Endothelial cell of umbilical vein (primary cell): ENCODE measurements at regions not wholly inside any gene's neighbourhood (a gene's known extent, or its start where the extent isn't known, plus 50 kb on each side); places are given as distances from the start of the nearest gene placed in this dataset.

Source experiments
- BruUV-seq: library from RNA; stranded (reverse); fragments of 400-500 nt; replicated peaks from 2 replicates; lab custom pipeline; 2021; lab: Mats Ljungman, UMichigan
- CTCF ChIA-PET: fragments of 300-600, 350-600 bp; sonication (Branson Sonifier 250); formaldehyde crosslinking; loops from one replicate; lab custom pipeline; 2021; ENCODE audit warnings: antibody characterized with exemption, inconsistent platforms; lab: Charles Lee
- POLR2A ChIA-PET: fragments of 300-600, 350-600 bp; sonication (Branson Sonifier 250); formaldehyde crosslinking; loops from one replicate; lab custom pipeline; 2021; ENCODE audit warnings: antibody characterized with exemption, inconsistent platforms; lab: Charles Lee
- DNase-seq: peaks from one replicate; pipeline ENCODE4 v3.0.0-alpha.2; 2011; ENCODE audit warnings: low read depth, low spot score
- FAIRE-seq: peaks from 2 replicates; lab custom pipeline; 2011; peaks lifted over from hg19 to GRCh38; lab: Jason Lieb, UNC
- H2AFZ ChIP-seq: 2 replicates; pipeline ENCODE4 v1.6.0; 2012; ENCODE audit warnings: low read depth, low read length, control low read depth, inconsistent platforms
- H3K27ac ChIP-seq: 2 replicates; pipeline ENCODE4 v1.5.1; 2011; ENCODE audit warnings: low read depth, mild to moderate bottlenecking, control low read depth, low read length, moderate library complexity; ENCODE audit not compliant: insufficient read depth
- H3K27me3 ChIP-seq, 2 experiments: 2 replicates each; pipeline versions ENCODE4 v1.6.0 to v1.6.1; 2011; ENCODE audit warnings: low read length in 2 of 2, mixed read lengths in 1 of 2; ENCODE audit not compliant: control insufficient read depth in 2 of 2, insufficient read depth in 2 of 2
- H3K36me3 ChIP-seq, 2 experiments: 2 replicates in 1 of 2; 3 replicates in 1 of 2; pipeline ENCODE4 v1.5.1; 2011; ENCODE audit warnings: low read length in 2 of 2, mild to moderate bottlenecking in 1 of 2, moderate library complexity in 1 of 2; ENCODE audit not compliant: control insufficient read depth in 2 of 2, insufficient read depth in 2 of 2; ENCODE audit errors: extremely low read depth in 1 of 2
- H3K4me1 ChIP-seq: 3 replicates; pipeline ENCODE4 v1.5.1; 2011; ENCODE audit warnings: mild to moderate bottlenecking, low read length; ENCODE audit not compliant: control insufficient read depth, insufficient read depth; ENCODE audit errors: extremely low read depth
- H3K4me2 ChIP-seq: 2 replicates; pipeline ENCODE4 v1.6.1; 2011; ENCODE audit warnings: low read length, control low read depth, mixed read lengths; ENCODE audit not compliant: insufficient read depth
- H3K4me3 ChIP-seq, 3 experiments: fragments of 200-600 bp in 1 of 3; sonication (generic), shearing (Covaris generic) in 1 of 3; replicated peaks in 1 of 3; 2 replicates each; pipeline ENCODE4 v1.5.1; 2011 to 2016; ENCODE audit warnings: control low read depth in 3 of 3, low read length in 3 of 3, mild to moderate bottlenecking in 2 of 3, inconsistent platforms in 1 of 3, low read depth in 1 of 3, moderate library complexity in 1 of 3; ENCODE audit not compliant: insufficient read depth in 1 of 3
- H3K79me2 ChIP-seq: 2 replicates; pipeline ENCODE4 v1.6.0; 2012; ENCODE audit warnings: low read length, inconsistent platforms; ENCODE audit not compliant: control insufficient read depth, insufficient read depth
- H3K9ac ChIP-seq: replicated peaks from 2 replicates; pipeline ENCODE3; 2011; ENCODE audit warnings: low read length, control low read depth; ENCODE audit not compliant: insufficient read depth; ENCODE audit errors: extremely low read depth
- H3K9me1 ChIP-seq: replicated peaks from 3 replicates; pipeline ENCODE4 v1.6.0; 2011; ENCODE audit warnings: mild to moderate bottlenecking, low read length; ENCODE audit not compliant: control insufficient read depth, insufficient read depth; ENCODE audit errors: extremely low read depth
- H3K9me3 ChIP-seq: replicated peaks from 2 replicates; pipeline ENCODE4 v1.5.1; 2012; ENCODE audit warnings: low read length, inconsistent platforms; ENCODE audit not compliant: control insufficient read depth, insufficient read depth
- H4K20me1 ChIP-seq: replicated peaks from 2 replicates; pipeline ENCODE3; 2011; ENCODE audit warnings: mild to moderate bottlenecking, low read length; ENCODE audit not compliant: control insufficient read depth, insufficient read depth; ENCODE audit errors: extremely low read depth
- EZH2 ChIP-seq: IDR thresholded peaks from 2 replicates; pipeline ENCODE4 v1.6.1; 2012; ENCODE audit warnings: borderline replicate concordance, low read depth, mild to moderate bottlenecking, moderate library complexity, low read length, inconsistent platforms; ENCODE audit not compliant: severe bottlenecking
- FOS ChIP-seq: IDR thresholded peaks from 2 replicates; pipeline ENCODE4 v1.6.1; 2011; ENCODE audit warnings: mild to moderate bottlenecking, low read length, moderate library complexity, borderline replicate concordance; ENCODE audit not compliant: insufficient read depth
- GATA2 ChIP-seq: IDR thresholded peaks from 2 replicates; pipeline ENCODE4 v1.7.0; 2011; ENCODE audit warnings: low read depth, mild to moderate bottlenecking, moderate library complexity, mixed read lengths, low read length; ENCODE audit not compliant: insufficient read length, insufficient read depth
- JUN ChIP-seq: IDR thresholded peaks from 2 replicates; pipeline ENCODE4 v1.6.1; 2011; ENCODE audit warnings: borderline replicate concordance, low read depth; ENCODE audit not compliant: insufficient read length, insufficient read depth
- MYC ChIP-seq: IDR thresholded peaks from one replicate; pipeline ENCODE4 v1.6.1; 2011; ENCODE audit warnings: mild to moderate bottlenecking, low read depth, low read length
- POLR2A ChIP-seq: IDR thresholded peaks from 2 replicates; pipeline ENCODE4 v1.6.1; 2012; ENCODE audit warnings: low read depth, mild to moderate bottlenecking, control low read depth, low read length
- POLR2AphosphoS5 ChIP-seq: IDR thresholded peaks from 2 replicates; pipeline ENCODE4 v1.6.1; 2012; ENCODE audit warnings: low read depth, mild to moderate bottlenecking, control low read depth, low read length, moderate library complexity; ENCODE audit not compliant: insufficient read depth
- dilution Hi-C: fragments of 300-500 bp; cut with MboI; formaldehyde crosslinking; loops from one replicate; pipeline ENCODE4 v1.15.0; 2019; ENCODE audit warnings: low sequenced_read_pairs; ENCODE audit not compliant: extremely low pct_ligation_motif_present
- intact Hi-C: fragments of 100-400 bp; cut with micrococcal nuclease; formaldehyde crosslinking; loops from one replicate; pipeline ENCODE4 v1.10.0; 2022
- TF ChIP-seq, protein P1 (sequence below), 2 donors: IDR thresholded peaks; 1 replicate in 1 of 2; 2 replicates in 1 of 2; pipeline ENCODE4 v1.5.1; 2011; ENCODE audit warnings: low read length in 2 of 2, mild to moderate bottlenecking in 2 of 2, moderate library complexity in 2 of 2, control low read depth in 1 of 2, inconsistent platforms in 1 of 2, low read depth in 1 of 2; ENCODE audit not compliant: insufficient read depth in 1 of 2; ENCODE audit errors: extremely low read depth in 1 of 2
- TF ChIP-seq, protein P2 (sequence below): IDR thresholded peaks from 2 replicates; pipeline ENCODE4 v1.6.1; 2011; ENCODE audit not compliant: insufficient read depth, insufficient read length

DNA sequence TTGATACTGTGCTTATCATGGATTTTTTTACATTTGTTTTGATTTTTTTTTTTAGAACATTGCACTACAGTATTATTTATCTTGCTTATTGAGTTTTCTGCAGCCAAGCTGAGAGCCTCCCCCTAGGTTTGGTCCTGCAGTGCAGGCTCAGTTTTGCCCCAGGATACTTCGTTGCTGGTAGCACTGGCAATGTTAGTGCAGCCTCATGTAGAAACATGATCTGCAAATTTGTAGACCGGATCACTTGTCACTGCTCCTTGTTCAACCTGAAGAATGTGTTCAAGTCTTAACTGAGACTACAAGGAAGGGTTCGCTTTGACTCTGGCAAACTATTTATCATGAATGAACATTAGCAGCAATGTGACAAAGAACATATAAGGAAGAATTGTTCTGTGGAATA is 377.2 kb upstream of the PDE3A start:
- H3K27me3 ChIP-seq, result no peaks in the 10 kb centered on the region
- H3K4me1 ChIP-seq, result no peaks in the 10 kb centered on the region
- intact Hi-C loops (no loop called here), dilution Hi-C loops (no loop called here)
- DNase-seq, result no peak
- no peak overlapping the region for H3K27ac ChIP-seq
- ChIA-PET POLR2A (no interaction called here), CTCF (interaction anchor here (1.1 kb wide), 2 partner anchors 233 to 612 kb away, joined by 3 read pairs; no protein-coding TSS in a partner anchor)
- no peaks in the 10 kb centered on the region for H3K79me2 ChIP-seq
- no peaks in the 10 kb centered on the region for H3K36me3 ChIP-seq
- H3K9me1 ChIP-seq, result no peaks in the 10 kb centered on the region
- no peak overlapping the region for H3K4me2 ChIP-seq
- H3K9me3 ChIP-seq, result no peaks in the 10 kb centered on the region
- no TSS peak for BruUV-seq
- no peak overlapping the region for H3K9ac ChIP-seq
- H3K4me3 ChIP-seq, result no peak overlapping the region
- TF ChIP-seq, protein P1, sequence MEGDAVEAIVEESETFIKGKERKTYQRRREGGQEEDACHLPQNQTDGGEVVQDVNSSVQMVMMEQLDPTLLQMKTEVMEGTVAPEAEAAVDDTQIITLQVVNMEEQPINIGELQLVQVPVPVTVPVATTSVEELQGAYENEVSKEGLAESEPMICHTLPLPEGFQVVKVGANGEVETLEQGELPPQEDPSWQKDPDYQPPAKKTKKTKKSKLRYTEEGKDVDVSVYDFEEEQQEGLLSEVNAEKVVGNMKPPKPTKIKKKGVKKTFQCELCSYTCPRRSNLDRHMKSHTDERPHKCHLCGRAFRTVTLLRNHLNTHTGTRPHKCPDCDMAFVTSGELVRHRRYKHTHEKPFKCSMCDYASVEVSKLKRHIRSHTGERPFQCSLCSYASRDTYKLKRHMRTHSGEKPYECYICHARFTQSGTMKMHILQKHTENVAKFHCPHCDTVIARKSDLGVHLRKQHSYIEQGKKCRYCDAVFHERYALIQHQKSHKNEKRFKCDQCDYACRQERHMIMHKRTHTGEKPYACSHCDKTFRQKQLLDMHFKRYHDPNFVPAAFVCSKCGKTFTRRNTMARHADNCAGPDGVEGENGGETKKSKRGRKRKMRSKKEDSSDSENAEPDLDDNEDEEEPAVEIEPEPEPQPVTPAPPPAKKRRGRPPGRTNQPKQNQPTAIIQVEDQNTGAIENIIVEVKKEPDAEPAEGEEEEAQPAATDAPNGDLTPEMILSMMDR (IDR thresholded peaks at IDR 0.05; ENCODE audit: extremely low read depth in 1 of 2, insufficient read depth in 1 of 2, low read depth in 1 of 2, low read length in 2 of 2), result no peak
- TF ChIP-seq POLR2AphosphoS5 (no peak), MYC (no peak), GATA2 (no peak), FOS (no peak), EZH2 (no peak), POLR2A (no peak), JUN (no peak)
- TF ChIP-seq, protein P2, sequence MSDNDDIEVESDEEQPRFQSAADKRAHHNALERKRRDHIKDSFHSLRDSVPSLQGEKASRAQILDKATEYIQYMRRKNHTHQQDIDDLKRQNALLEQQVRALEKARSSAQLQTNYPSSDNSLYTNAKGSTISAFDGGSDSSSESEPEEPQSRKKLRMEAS, result no peak
- no peak overlapping the region for H2AFZ ChIP-seq
- no peak for FAIRE-seq
- no peaks in the 10 kb centered on the region for H4K20me1 ChIP-seq
